Gastrocnemius medialis (tissue), 4 donors: ENCODE measurements at regions not wholly inside any gene's neighbourhood (a gene's known extent, or its start where the extent isn't known, plus 50 kb on each side); places are given as distances from the start of the nearest gene placed in this dataset.

Experiments used
- POLR2A ChIP-seq, 2 donors: fragments of 450-650 bp; IDR thresholded peaks; one replicate each; pipeline ENCODE4 v1.6.1; 2017; ENCODE audit warnings: antibody characterized with exemption in 2 of 2, mild to moderate bottlenecking in 2 of 2, moderate library complexity in 2 of 2
- TF ChIP-seq, protein P1 (sequence below), 5 experiments: fragments of 450-650 bp in 3 of 5; fragments of 200-600 bp in 2 of 5; sonication (generic) in 2 of 5; IDR thresholded peaks in 4 of 5; conservative IDR thresholded peaks in 1 of 5; 1 replicate in 4 of 5; 2 replicates in 1 of 5; pipeline ENCODE4 v1.5.1; 2016 to 2019; ENCODE audit warnings: antibody characterized with exemption in 5 of 5, mild to moderate bottlenecking in 3 of 5, moderate library complexity in 3 of 5

DNA sequence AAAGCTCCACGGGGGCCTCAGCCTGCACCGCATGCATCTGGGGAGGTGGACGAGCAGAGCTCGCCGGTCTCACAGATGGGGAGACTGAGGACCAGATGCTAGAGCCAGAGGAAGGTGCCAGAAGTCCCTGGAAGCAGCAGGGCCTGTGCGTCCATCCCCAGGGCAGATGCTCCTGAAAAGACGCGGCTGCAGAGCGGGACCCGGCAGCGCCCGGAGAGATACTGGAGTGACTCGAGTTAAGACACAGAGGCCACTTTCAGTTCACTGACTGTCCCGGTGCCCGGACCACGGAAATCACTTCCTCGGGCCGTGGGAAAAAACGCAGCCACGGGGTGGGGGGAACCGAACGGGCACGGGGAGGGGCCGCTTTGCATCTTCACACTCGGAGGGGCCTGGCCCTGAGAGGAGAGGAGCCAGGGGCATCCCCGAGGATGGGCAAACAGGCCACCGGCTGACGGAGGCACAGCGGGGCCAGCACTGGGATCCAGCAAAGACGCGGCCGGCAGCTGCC lies 85.4 kb downstream of the FOXL3 start:
- TF ChIP-seq, protein P1, sequence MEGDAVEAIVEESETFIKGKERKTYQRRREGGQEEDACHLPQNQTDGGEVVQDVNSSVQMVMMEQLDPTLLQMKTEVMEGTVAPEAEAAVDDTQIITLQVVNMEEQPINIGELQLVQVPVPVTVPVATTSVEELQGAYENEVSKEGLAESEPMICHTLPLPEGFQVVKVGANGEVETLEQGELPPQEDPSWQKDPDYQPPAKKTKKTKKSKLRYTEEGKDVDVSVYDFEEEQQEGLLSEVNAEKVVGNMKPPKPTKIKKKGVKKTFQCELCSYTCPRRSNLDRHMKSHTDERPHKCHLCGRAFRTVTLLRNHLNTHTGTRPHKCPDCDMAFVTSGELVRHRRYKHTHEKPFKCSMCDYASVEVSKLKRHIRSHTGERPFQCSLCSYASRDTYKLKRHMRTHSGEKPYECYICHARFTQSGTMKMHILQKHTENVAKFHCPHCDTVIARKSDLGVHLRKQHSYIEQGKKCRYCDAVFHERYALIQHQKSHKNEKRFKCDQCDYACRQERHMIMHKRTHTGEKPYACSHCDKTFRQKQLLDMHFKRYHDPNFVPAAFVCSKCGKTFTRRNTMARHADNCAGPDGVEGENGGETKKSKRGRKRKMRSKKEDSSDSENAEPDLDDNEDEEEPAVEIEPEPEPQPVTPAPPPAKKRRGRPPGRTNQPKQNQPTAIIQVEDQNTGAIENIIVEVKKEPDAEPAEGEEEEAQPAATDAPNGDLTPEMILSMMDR (IDR thresholded peaks at IDR 0.05 in 4 of 5, conservative IDR thresholded peaks at IDR 0.05 in 1 of 5) = no peak
- no peak for TF ChIP-seq POLR2A (IDR thresholded peaks at IDR 0.05)
